ENCODE measurements at regions not wholly inside any gene's neighbourhood (a gene's known extent, or its start where the extent isn't known, plus 50 kb on each side); places are given as distances from the start of the nearest gene placed in this dataset.
"Not testable (repeated sequence)": the region's sequence is repeated elsewhere in the genome, so short reads cannot be mapped to it uniquely, and the experiment has no call there.

- no peak for DNase-seq
Measured at GRCh38 chr13:38415233-38415632, 65.6 kb downstream of the UFM1 start.

DNA sequence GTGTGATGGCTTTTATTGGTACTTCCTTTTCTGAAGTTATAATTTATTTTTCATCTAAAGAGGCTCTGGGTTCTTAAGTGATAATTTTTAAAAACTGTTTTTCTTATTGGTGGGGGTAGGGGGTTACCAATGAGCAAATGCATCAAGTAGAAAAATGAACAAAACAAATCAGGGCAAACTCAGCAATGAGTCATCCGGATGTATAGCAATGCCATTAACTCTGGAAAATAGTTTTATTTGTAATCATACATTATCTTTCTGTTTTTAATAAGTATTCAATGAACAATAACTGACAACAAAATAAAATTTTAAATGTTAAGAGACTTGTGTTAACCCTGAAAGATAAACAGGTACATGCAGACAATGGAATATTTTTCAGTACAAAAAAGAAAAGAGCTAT, 67.6 kb downstream of the UFM1 start:
- no peak for DNase-seq

GRCh38 chr13:38417727-38418126, 68.1 kb downstream of the UFM1 start:
- no peak for DNase-seq

- no peak for DNase-seq
Measured at GRCh38 chr13:38418286-38418685, 68.6 kb downstream of the UFM1 start.

DNA sequence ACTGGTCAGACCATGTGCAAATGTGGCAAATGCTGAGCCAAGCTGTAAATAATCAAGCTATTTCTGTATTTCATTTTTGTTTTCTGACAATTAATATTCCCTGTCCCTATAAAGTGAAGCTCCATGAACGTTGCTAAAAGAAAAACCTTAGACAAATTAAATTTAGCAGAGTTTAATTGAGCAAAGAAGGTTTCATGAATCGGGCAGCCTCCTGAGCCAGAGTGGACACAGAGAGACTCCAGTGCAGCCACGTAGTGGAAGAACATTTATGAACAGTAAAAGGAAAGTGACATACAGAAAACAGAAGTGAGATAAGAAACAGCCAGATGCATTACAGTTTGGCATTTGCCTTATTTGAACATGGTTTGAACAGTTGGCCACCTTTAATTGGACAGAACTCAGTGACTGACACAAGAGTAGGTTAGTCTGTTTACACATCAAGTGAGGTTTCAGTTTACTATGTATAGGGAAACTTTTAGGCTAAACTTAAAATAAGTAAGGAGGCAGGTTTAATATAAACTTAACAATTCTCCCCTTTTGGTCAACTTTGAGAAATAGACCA, 69.7 kb downstream of the UFM1 start:
- DNase-seq = no peak

- no peak for DNase-seq
Measured at GRCh38 chr13:38421590-38422560, 72.2 kb downstream of the UFM1 start.

DNA sequence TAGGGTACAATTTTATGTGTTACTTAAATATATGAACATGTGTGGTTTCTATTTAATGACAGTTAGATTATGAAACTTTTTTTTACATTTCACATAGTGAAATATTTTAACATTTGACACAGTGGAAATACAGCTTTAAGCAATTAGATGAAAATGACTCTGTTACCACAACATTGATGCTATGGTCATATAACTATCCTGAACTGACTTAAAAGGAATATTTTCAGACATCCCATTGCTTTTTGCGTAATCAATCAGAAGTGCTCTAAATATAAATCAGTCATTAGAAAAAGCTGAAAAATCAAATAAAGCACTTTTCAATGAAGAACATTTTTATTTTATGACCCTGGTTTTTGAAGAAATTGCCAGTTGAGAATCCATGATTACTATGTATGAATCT, 80.3 kb downstream of the UFM1 start:
- DNase-seq = no peak

DNA sequence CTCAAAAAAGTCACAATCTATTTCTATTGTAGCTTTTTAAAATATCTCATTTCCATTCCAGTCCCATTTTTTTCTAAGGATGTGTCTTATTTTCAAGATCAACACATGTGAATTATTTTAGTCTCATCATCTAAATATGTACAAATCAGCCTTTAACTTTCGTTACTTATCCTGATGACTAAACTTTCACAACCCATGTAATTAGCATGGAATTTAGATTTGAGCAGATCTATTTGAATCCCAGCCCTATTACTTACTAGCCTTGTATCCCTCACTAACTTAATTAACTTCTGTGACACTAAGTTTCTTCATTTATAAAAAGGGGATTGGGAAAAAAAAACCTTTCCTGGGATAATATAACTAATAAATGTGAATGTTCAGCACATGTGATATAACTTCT, 81.1 kb downstream of the UFM1 start:
- DNase-seq = no peak

- DNase-seq = no peak
Measured at GRCh38 chr13:38440666-38441065, 91.0 kb downstream of the UFM1 start.

DNA sequence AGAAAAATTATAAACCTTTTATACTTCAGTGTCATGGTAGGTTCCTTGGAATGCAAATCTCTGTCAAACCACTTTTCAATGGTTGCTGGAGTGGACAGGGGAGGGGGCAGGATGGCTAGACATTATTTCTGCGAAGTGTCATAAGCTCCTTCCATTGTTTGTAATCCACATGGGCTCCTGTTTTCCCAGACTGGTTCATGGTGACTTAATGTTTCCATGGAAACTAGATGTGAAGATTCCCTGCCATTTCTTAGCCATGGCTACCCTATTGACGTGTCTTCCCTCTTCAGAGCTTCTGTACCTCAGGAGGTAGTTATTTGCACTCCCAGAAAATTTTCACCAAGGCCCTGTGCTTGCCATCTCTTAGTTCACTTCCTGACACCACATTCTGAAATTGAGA, 95.3 kb downstream of the UFM1 start:
- DNase-seq = no peak

DNA sequence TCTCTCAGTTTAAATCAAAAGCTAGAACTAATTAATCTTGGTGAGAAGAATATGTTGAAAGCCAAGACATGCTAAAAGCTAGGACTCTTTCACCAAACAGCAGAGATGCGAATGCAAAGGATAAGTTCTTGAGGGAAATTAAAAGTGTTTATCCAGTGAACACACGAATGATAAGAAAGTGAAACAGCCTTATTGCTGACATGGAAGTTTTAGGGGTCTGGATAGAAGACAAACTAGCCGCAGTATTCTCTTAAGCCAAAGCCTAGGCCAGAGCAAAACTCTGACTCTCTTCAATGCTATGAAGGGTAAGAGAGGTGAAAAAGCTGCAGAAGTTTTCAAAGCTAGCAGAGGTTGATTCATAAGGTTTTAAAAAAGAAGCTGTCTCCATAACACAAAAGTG, 103.0 kb downstream of the UFM1 start:
- no peak for DNase-seq

- DNase-seq = no peak
Measured at GRCh38 chr13:38462605-38463004, 113.0 kb downstream of the UFM1 start.

GRCh38 chr13:38463048-38463447, 113.4 kb downstream of the UFM1 start:
- DNase-seq = no peak

DNA sequence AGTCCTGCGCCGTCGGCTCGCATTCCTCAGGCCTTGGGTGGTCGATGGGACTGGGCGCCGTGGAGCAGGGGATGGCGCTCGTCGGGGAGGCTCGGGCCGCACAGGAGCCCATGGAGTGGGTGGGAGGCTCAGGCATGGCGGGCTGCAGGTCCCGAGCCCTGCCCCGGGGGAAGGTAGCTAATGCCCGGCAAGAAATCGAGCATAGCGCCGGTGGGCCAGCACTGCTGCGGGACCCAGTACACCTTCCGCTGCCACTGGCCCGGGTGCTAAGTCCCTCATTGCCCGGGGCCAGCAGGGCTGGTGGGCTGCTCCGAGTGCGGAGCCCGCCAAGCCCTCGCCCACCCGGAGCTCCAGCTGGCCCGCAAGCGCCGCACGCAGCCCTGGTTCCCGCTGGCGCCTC, 122.8 kb downstream of the UFM1 start:
- DNase-seq = not testable (repeated sequence)

DNA sequence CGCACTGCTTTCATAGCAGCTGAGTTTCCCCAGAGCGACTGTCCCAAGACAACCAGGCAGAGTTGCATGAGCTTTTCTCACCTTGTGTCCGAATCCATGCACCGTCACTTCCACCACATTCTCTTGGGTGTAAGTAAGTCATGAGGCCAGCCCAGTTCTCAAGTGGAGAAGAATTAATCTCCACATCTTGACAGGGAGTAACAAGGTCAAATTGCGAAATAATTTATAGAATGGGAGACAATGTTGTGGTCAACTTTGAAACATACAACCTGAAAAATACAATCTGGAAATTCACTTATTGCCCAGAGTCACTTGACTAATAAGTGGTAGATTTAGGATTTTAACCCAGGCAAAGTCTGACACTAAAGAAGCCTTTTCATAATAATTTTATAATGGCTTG, 123.7 kb downstream of the UFM1 start:
- no peak for DNase-seq

- no peak for DNase-seq
Measured at GRCh38 chr13:38477676-38478075, 128.0 kb downstream of the UFM1 start.

DNA sequence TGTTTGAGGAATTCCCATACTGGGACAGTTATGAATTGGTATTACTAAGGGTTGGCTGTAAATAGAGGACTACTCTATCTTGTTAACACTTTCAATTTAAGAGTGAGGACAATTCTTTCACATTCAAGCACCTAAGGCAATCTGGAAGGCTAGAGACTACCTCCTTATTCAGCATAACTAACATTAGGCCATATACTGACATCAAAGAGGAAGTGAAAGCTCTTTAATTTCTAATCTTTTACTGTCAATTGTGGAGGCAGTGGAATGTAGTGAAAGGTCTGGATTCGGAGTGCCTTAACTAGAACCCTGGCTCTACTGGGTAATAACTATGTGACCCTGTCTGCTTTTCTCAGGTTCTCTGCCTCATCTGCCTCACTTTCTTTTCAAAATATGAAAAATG, 134.0 kb downstream of the UFM1 start:
- no peak for DNase-seq

GRCh38 chr13:38490657-38491056, 141.0 kb downstream of the UFM1 start:
- DNase-seq = no peak

DNA sequence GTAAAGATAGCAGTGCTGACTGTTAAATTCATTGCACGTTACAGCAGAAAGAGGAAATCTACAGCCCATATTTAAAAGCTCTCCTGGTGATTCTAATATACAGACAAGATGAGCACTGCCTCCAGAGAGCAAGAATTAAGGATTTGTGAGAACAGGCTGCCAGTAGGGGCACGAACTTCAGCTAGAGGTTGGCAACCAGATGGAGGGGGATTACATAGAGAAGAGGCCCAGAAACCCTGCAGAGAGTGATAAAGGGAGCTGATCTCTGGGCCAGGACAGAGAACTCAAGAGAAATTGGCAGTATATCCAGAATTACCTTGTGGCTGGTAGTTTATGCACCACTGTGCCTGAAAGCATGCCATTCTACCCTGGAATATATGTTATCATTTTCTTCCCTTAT, 144.8 kb downstream of the UFM1 start:
- DNase-seq = no peak

GRCh38 chr13:38496917-38497316, 147.3 kb downstream of the UFM1 start:
- DNase-seq = no peak

DNA sequence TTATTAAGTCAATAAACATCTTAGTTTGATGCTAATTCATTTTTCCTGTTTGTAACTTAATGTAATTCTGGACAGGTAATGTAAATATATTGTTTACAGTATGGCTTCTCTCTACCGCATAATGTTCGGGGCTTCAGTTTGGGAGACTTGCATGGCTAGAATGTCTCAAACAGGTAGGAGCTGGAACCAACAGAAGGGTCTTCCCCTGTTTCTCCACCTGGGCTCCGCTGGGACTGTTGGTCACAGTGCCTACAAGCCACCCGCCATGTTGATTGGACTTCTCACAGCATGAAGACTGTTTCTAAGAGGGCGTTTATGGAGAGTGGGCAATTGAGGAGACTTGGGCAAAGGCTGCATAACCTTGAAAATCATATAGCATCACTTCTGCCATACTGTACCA, 148.6 kb downstream of the UFM1 start:
- DNase-seq = no peak

- no peak for DNase-seq
Measured at GRCh38 chr13:38514575-38514974, 164.9 kb downstream of the UFM1 start.

DNA sequence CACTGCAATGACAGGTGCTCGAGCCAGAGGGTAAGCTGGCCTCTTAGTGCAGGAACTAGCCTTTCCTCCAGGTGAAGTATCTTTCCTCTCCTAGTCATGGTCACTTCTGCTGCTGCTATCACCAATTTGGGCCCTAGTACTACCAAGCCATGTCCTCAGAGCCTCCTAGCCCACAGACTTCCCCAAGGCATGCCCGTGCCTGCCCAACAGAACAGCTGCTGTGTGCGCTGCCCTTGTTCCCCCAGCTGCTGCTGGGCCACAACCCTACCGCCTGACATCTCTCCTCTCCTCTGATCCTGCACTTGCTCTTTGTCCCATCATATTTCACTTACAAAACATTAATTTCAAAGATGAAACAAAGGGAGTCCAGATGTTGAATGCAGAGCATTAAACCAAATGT, 168.5 kb upstream of the FREM2 start:
- DNase-seq = no peak

DNA sequence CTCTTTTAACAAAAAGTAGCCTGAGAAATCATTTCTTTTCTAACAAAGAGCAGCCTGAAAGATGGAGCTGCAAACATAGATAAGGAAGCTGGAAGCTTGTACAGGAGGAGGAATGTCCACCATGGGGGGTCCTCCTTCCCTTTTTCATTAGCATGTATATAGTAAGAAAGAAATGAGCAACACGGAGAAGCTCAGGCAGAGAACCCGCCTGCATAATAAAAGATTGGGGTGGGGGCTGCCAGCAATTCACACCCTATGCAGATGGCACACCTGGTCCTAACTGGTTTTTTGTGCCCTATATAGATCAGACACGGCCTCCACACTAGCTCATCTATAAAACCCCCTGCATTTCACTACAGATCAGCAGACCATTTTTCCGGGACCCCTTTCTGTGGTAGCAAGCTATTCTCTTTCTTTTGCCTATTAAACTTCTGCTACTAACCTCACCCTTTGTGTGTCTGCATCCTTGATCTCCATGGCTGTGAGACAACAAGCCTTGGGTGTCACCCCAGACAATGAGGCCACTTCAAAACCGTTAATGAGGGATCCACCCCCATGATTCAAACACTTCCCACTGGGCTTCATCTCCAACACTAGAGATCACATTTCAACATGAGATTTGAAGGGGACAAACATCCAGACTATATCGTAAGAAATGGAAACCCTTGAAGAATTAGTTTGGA, 167.5 kb upstream of the FREM2 start:
- no peak for DNase-seq

Data from midbrain (tissue), 1 donor.